A673 (cell line): ENCODE measurements at regions not wholly inside any gene's neighbourhood (a gene's known extent, or its start where the extent isn't known, plus 50 kb on each side); places are given as distances from the start of the nearest gene placed in this dataset.

ENCODE experiments used
- CTCF ChIP-seq: fragments of 300-800, 200-600 bp; sonication (generic); conservative IDR thresholded peaks from 2 replicates; pipeline ENCODE4 v1.5.1; 2017; ENCODE audit warnings: low read depth, mild to moderate bottlenecking, antibody characterized with exemption, low read length, moderate library complexity, mixed read lengths
- EZH2 ChIP-seq: fragments of 200-600 bp; sonication (generic); IDR thresholded peaks from 2 replicates; pipeline ENCODE4 v1.6.1; 2017; ENCODE audit warnings: borderline replicate concordance, low read depth, mild to moderate bottlenecking, mixed read lengths, antibody characterized with exemption, low read length; ENCODE audit not compliant: poor library complexity, severe bottlenecking

- TF ChIP-seq CTCF (no peak), EZH2 (no peak)
These were observed 135.9 kb downstream of the TMEM30B start for GRCh38 chr14:61145034-61145902.
